H1 (cell line): ENCODE measurements at regions not wholly inside any gene's neighbourhood (a gene's known extent, or its start where the extent isn't known, plus 50 kb on each side); places are given as distances from the start of the nearest gene placed in this dataset.

Experiments used
- BRCA1 ChIP-seq: IDR thresholded peaks from 2 replicates; pipeline ENCODE4 v1.6.1; 2012; ENCODE audit warnings: low read depth, low read length, improper control_type of control experiment
- GTF2F1 ChIP-seq: IDR thresholded peaks from 2 replicates; pipeline ENCODE4 v1.6.1; 2012; ENCODE audit warnings: low read depth, low read length, improper control_type of control experiment, borderline replicate concordance
- SAP30 ChIP-seq: fragments of 300-600 bp; sonication (generic); IDR thresholded peaks from 2 replicates; pipeline ENCODE4 v1.7.1; 2012; ENCODE audit warnings: low read length, moderate library complexity, mild to moderate bottlenecking, inconsistent platforms; ENCODE audit not compliant: insufficient read depth, insufficient replicate concordance
- SIRT6 ChIP-seq: IDR thresholded peaks from one replicate; pipeline ENCODE4 v1.7.1; 2012; ENCODE audit warnings: low read length, inconsistent platforms

DNA sequence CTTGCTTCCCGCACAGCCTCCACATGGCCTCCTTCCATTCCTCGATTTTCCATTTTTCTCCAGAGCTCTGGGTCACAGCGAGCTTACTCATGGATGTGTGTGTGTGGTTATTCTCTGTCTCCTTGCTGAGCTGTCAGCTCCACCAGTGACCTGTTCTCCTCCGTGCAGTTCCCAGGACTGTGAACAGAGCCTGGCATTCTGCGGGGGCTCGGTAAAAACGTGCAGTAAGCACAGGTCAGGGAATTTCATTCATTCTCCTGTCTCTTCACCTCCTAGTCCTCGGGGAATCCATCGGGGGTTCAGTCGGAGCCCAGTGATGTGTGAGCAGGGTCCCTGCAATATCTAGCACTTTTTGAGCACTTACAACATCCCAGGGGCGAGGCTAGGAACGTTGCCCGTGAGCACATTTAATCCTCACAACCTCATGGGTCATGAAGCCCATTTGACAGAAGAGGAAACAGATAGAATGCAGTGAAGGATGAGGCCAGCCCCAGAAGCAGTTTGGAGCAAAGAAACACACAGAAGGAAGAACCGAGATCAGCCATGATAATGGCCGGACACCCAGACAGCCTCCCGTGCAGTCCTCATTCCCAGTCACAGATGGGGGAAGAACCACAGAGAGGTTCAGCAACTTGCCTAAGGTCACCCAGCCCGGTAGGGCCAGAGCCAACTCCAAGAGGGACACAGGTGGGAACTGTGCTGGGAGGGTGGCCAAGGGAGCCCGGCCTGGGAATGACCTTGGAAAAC is 183.2 kb upstream of the GSE1 start (continued):
- no peak for TF ChIP-seq GTF2F1
- TF ChIP-seq BRCA1: no peak
- TF ChIP-seq SIRT6: no peak
- TF ChIP-seq SAP30: no peak
- TF ChIP-seq, all 59 proteins: peak for 0
